Neural progenitor cell (in vitro differentiated cells): ENCODE measurements at regions not wholly inside any gene's neighbourhood (a gene's known extent, or its start where the extent isn't known, plus 50 kb on each side); places are given as distances from the start of the nearest gene placed in this dataset.

Source experiments
- EZH2 ChIP-seq: fragments of 200-600 bp; sonication (generic); IDR thresholded peaks from 2 replicates; pipeline ENCODE4 v1.6.1; 2017; ENCODE audit warnings: antibody characterized with exemption, mild to moderate bottlenecking, moderate library complexity
- TF ChIP-seq, protein P1 (sequence below): fragments of 200-600 bp; sonication (generic); IDR thresholded peaks from 2 replicates; pipeline ENCODE4 v1.5.1; 2017; ENCODE audit warnings: antibody characterized with exemption, mild to moderate bottlenecking

DNA sequence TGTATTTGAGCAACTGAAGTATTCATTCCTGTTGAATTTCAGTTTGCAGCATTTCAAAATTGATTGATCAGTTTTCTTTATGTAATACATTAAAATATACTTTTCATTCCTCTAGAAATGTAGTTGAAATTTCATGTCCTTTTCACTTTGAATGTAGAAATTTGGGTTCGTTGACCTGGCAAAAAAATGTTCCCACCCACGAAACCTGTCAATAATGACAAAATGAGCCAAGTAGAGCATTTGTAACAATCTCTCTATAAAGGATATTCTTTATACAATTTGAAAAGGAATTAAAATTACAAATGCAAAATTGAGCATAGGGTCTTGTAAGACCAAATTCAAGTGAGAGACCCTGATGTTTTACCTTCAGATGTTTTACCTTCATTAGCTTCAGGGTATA is 283.9 kb downstream of the ANKRD50 start:
- TF ChIP-seq EZH2 = no peak
- TF ChIP-seq, protein P1, sequence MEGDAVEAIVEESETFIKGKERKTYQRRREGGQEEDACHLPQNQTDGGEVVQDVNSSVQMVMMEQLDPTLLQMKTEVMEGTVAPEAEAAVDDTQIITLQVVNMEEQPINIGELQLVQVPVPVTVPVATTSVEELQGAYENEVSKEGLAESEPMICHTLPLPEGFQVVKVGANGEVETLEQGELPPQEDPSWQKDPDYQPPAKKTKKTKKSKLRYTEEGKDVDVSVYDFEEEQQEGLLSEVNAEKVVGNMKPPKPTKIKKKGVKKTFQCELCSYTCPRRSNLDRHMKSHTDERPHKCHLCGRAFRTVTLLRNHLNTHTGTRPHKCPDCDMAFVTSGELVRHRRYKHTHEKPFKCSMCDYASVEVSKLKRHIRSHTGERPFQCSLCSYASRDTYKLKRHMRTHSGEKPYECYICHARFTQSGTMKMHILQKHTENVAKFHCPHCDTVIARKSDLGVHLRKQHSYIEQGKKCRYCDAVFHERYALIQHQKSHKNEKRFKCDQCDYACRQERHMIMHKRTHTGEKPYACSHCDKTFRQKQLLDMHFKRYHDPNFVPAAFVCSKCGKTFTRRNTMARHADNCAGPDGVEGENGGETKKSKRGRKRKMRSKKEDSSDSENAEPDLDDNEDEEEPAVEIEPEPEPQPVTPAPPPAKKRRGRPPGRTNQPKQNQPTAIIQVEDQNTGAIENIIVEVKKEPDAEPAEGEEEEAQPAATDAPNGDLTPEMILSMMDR = no peak
